Esophagus muscularis mucosa (tissue), 4 donors: ENCODE measurements at regions not wholly inside any gene's neighbourhood (a gene's known extent, or its start where the extent isn't known, plus 50 kb on each side); places are given as distances from the start of the nearest gene placed in this dataset.

ENCODE experiments used
- DNase-seq: peaks from one replicate; pipeline ENCODE4 v3.0.0-alpha.2; 2017; ENCODE audit errors: extremely low spot score
- H3K27ac ChIP-seq, 4 donors: fragments of 200-600 bp; sonication (generic); replicated peaks in 1 of 4; 1 replicate in 3 of 4; 2 replicates in 1 of 4; pipeline ENCODE4 v1.5.1; 2016 to 2019; ENCODE audit warnings: mild to moderate bottlenecking in 1 of 4
- H3K27me3 ChIP-seq, 4 donors: fragments of 200-600 bp; sonication (generic); one replicate each; pipeline versions ENCODE4 v1.5.1 to v1.6.0; 2016 to 2019
- H3K36me3 ChIP-seq, 4 donors: fragments of 200-600 bp; sonication (generic); one replicate each; pipeline ENCODE4 v1.5.1; 2016 to 2019
- H3K4me1 ChIP-seq, 4 donors: fragments of 200-600 bp; sonication (generic); one replicate each; pipeline ENCODE4 v1.5.1; 2016 to 2019
- H3K4me3 ChIP-seq, 4 donors: fragments of 200-600 bp; sonication (generic); 1 replicate in 2 of 4; 2 replicates in 2 of 4; pipeline ENCODE4 v1.5.1; 2016 to 2019; ENCODE audit warnings: mild to moderate bottlenecking in 4 of 4, moderate library complexity in 1 of 4
- H3K9me3 ChIP-seq, 4 donors: fragments of 200-600 bp; sonication (generic); 1 replicate in 3 of 4; 2 replicates in 1 of 4; pipeline ENCODE4 v1.5.1; 2016 to 2019
- CTCF ChIP-seq, 3 experiments: fragments of 200-600 bp in 2 of 3; fragments of 450-650 bp in 1 of 3; sonication (generic) in 2 of 3; IDR thresholded peaks; one replicate each; pipeline ENCODE4 v1.5.1; 2017 to 2019; ENCODE audit warnings: antibody characterized with exemption in 3 of 3, mild to moderate bottlenecking in 2 of 3, moderate library complexity in 1 of 3
- EP300 ChIP-seq: sonication (generic); formaldehyde crosslinking; IDR thresholded peaks from one replicate; pipeline ENCODE4 v1.6.1; 2017; ENCODE audit warnings: antibody characterized with exemption
- POLR2A ChIP-seq: fragments of 450-650 bp; IDR thresholded peaks from one replicate; pipeline ENCODE4 v1.6.1; 2017; ENCODE audit warnings: antibody characterized with exemption, moderate library complexity, mild to moderate bottlenecking, low read depth
- POLR2AphosphoS5 ChIP-seq, 2 donors: sonication (generic); formaldehyde crosslinking; IDR thresholded peaks; one replicate each; pipeline ENCODE4 v1.6.1; 2017; ENCODE audit warnings: antibody characterized with exemption in 2 of 2
- WGBS: methylation state at CpG from one replicate; pipeline ENCODE4 v1.1.5; 2018; 5-methylcytosine and 5-hydroxymethylcytosine counted together
- intact Hi-C: fragments of 100-400 bp; cut with DNase I; formaldehyde crosslinking; loops from one replicate; pipeline ENCODE4 v1.15.1; 2023

- H3K27me3 ChIP-seq: no peaks in the 10 kb centered on the region
- intact Hi-C loops: no loop called here
- DNase-seq: no peak
- H3K4me1 ChIP-seq: no peaks in the 10 kb centered on the region
- no peak for TF ChIP-seq POLR2A
- no peak for TF ChIP-seq POLR2AphosphoS5 (IDR thresholded peaks at IDR 0.05)
- TF ChIP-seq EP300: no peak
- TF ChIP-seq CTCF (IDR thresholded peaks at IDR 0.05): no peak
- H3K9me3 ChIP-seq: no peaks in the 10 kb centered on the region
- H3K27ac ChIP-seq: no peak overlapping the region
- H3K36me3 ChIP-seq: no peaks in the 10 kb centered on the region
- 8% methylated on average over 2 of the region's 2 CpGs for WGBS
- no peak overlapping the region for H3K4me3 ChIP-seq
Observed at GRCh38 chr5:18091142-18091541, 456.9 kb downstream of the TAF11L14 start.

GRCh38 chr5:18091758-18092157 is 457.5 kb downstream of the TAF11L14 start:
- no peak overlapping the region for H3K4me3 ChIP-seq
- H3K27me3 ChIP-seq: no peaks in the 10 kb centered on the region
- TF ChIP-seq CTCF (IDR thresholded peaks at IDR 0.05): no peak
- no peak for TF ChIP-seq POLR2A
- TF ChIP-seq EP300: no peak
- no peak for TF ChIP-seq POLR2AphosphoS5 (IDR thresholded peaks at IDR 0.05)
- no peak for DNase-seq
- H3K36me3 ChIP-seq: no peaks in the 10 kb centered on the region
- H3K9me3 ChIP-seq: no peaks in the 10 kb centered on the region
- no peaks in the 10 kb centered on the region for H3K4me1 ChIP-seq
- H3K27ac ChIP-seq: no peak overlapping the region
- intact Hi-C loops: no loop called here
- WGBS: 94% methylated on average over 2 of the region's 2 CpGs

- H3K9me3 ChIP-seq: no peaks in the 10 kb centered on the region
- no peaks in the 10 kb centered on the region for H3K27me3 ChIP-seq
- intact Hi-C loops: no loop called here
- no peaks in the 10 kb centered on the region for H3K4me1 ChIP-seq
- 92% methylated on average over 2 of the region's 2 CpGs for WGBS
- H3K36me3 ChIP-seq: no peaks in the 10 kb centered on the region
- H3K4me3 ChIP-seq: no peak overlapping the region
- H3K27ac ChIP-seq: no peak overlapping the region
- no peak for DNase-seq
- TF ChIP-seq CTCF (IDR thresholded peaks at IDR 0.05): no peak
- TF ChIP-seq POLR2AphosphoS5 (IDR thresholded peaks at IDR 0.05): no peak
- TF ChIP-seq EP300: no peak
Observed at GRCh38 chr5:18095061-18095460, 460.8 kb downstream of the TAF11L14 start.

- Histone ChIP-seq H3K36me3 (no peaks in the 10 kb centered on the region), H3K4me3 (no peak overlapping the region), H3K27me3 (no peaks in the 10 kb centered on the region), H3K4me1 (no peaks in the 10 kb centered on the region), H3K27ac (no peak overlapping the region), H3K9me3 (no peaks in the 10 kb centered on the region)
- no peak for TF ChIP-seq EP300
- no peak for TF ChIP-seq POLR2A
- TF ChIP-seq POLR2AphosphoS5 (IDR thresholded peaks at IDR 0.05): no peak
- no peak for DNase-seq
- WGBS: 60% methylated on average over 5 of the region's 5 CpGs
- intact Hi-C loops: no loop called here
Observed at GRCh38 chr5:18097817-18098216, 463.6 kb downstream of the TAF11L14 start.

GRCh38 chr5:18098691-18099090 is 464.4 kb downstream of the TAF11L14 start:
- WGBS: 13% methylated on average over 2 of the region's 2 CpGs
- Histone ChIP-seq H3K27ac (no peak overlapping the region), H3K9me3 (no peaks in the 10 kb centered on the region), H3K36me3 (no peaks in the 10 kb centered on the region), H3K4me3 (no peak overlapping the region), H3K4me1 (no peaks in the 10 kb centered on the region), H3K27me3 (no peaks in the 10 kb centered on the region)
- DNase-seq: no peak
- intact Hi-C loops: no loop called here
- TF ChIP-seq CTCF (IDR thresholded peaks at IDR 0.05): no peak
- no peak for TF ChIP-seq POLR2A
- no peak for TF ChIP-seq EP300
- no peak for TF ChIP-seq POLR2AphosphoS5 (IDR thresholded peaks at IDR 0.05)
